HG02759 (cell line): ENCODE measurements at regions not wholly inside any gene's neighbourhood (a gene's known extent, or its start where the extent isn't known, plus 50 kb on each side); places are given as distances from the start of the nearest gene placed in this dataset.

Experiments
- ATAC-seq: cut with Tn5 transposase; IDR thresholded peaks from one replicate; pipeline ENCODE4 v1.9.1; 2021; ENCODE audit warnings: mild to moderate bottlenecking, moderate library complexity; ENCODE audit not compliant: unreplicated experiment

GRCh38 chr5:20680718-20681302 lies 692.8 kb upstream of the CDH18 start:
- no peak for ATAC-seq

- no peak for ATAC-seq
Observed at GRCh38 chr5:20678814-20679298, 690.9 kb upstream of the CDH18 start.

GRCh38 chr5:20678386-20678785 lies 690.4 kb upstream of the CDH18 start:
- no peak for ATAC-seq

- ATAC-seq = no peak
Observed at GRCh38 chr5:20660588-20660987, 672.6 kb upstream of the CDH18 start.

- no peak for ATAC-seq
Observed at GRCh38 chr5:20656262-20656661, 668.3 kb upstream of the CDH18 start.

- ATAC-seq = no peak
Observed at GRCh38 chr5:20655211-20655610, 667.2 kb upstream of the CDH18 start.

- ATAC-seq = no peak
Observed at GRCh38 chr5:20654746-20655145, 666.7 kb upstream of the CDH18 start.

- ATAC-seq = no peak
Observed at GRCh38 chr5:20654033-20654432, 666.0 kb upstream of the CDH18 start.

GRCh38 chr5:20649966-20650365 lies 662.0 kb upstream of the CDH18 start:
- ATAC-seq = no peak

- ATAC-seq = no peak
Observed at GRCh38 chr5:20648981-20649380, 661.0 kb upstream of the CDH18 start.

GRCh38 chr5:20636686-20637085 lies 648.7 kb upstream of the CDH18 start:
- ATAC-seq = no peak

GRCh38 chr5:20619591-20619990 lies 631.6 kb upstream of the CDH18 start:
- no peak for ATAC-seq

- no peak for ATAC-seq
Observed at GRCh38 chr5:20618340-20618739, 630.3 kb upstream of the CDH18 start.

- ATAC-seq = no peak
Observed at GRCh38 chr5:20617841-20618240, 629.8 kb upstream of the CDH18 start.

- ATAC-seq = no peak
Observed at GRCh38 chr5:20615888-20616563, 628.0 kb upstream of the CDH18 start.

GRCh38 chr5:20611620-20612019 lies 623.6 kb upstream of the CDH18 start:
- ATAC-seq = no peak

GRCh38 chr5:20610681-20611080 lies 622.7 kb upstream of the CDH18 start:
- no peak for ATAC-seq

GRCh38 chr5:20609126-20609525 lies 621.1 kb upstream of the CDH18 start:
- no peak for ATAC-seq

- no peak for ATAC-seq
Observed at GRCh38 chr5:20608567-20608966, 620.6 kb upstream of the CDH18 start.

- ATAC-seq = no peak
Observed at GRCh38 chr5:20605732-20606525, 617.9 kb upstream of the CDH18 start.

- ATAC-seq = no peak
Observed at GRCh38 chr5:20604992-20605391, 617.0 kb upstream of the CDH18 start.

- no peak for ATAC-seq
Observed at GRCh38 chr5:20601678-20602100, 613.7 kb upstream of the CDH18 start.
